T1000 (cell line): ENCODE measurements at regions not wholly inside any gene's neighbourhood (a gene's known extent, or its start where the extent isn't known, plus 50 kb on each side); places are given as distances from the start of the nearest gene placed in this dataset.
"Not testable (repeated sequence)": the region's sequence is repeated elsewhere in the genome, so short reads cannot be mapped to it uniquely, and the experiment has no call there.

Experiments used
- DNase-seq: peaks from one replicate; lab custom pipeline; 2025; ENCODE audit warnings: mixed read lengths; lab: John Stamatoyannopoulos, UW

DNA sequence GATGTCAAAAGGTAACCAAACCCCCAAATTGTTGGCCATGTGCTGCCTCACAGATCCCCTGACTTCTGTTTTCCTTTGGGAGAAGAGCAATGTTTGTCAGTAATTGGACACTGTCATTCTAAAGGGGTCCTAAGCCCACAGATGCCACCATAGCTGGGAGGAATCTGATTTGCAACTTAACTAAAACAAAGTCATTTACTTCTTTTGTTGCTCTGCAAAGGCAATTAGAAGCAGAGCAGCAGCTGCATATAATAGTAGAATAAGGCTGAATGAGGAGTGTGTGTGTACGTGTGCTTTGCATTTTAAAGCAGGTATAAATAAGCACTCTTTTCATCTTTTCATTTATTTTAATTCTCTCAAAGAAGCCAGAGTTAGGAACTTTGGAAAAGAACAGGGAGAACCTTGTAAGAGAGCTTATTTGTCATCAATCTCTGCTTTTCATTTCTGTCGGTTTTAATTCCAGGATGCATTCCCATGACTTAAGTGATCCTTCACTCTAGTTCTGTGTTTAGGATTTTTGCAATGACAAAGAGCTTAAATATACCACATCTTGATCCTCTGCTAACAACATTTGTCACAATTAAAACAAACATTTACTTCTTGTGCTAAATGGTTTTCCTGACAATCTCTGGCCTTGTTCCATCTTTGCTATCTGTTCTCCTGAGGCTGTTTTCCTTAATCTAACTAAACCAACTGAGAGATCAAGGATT is 530.2 kb upstream of the CBLB start:
- no peak for DNase-seq

DNA sequence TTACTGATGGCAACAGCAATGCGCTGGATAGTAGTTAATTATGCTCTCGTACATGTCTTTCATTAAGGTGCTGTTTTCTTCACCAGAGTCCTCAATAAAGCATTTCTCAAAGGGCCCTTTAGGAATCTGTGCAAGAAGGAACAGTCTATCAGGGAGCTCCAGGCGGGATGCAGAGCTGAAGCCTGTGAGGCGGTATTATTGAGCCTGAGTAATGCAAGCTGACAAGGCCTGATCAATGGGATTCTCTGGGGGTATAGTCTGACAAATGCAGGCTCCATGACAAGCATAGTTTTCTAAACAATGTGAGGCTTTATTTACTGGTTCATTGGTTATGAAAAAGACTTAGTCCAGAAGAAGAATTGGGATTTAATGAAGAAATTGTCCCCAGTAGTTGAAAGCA is 530.9 kb upstream of the CBLB start:
- DNase-seq = no peak

DNA sequence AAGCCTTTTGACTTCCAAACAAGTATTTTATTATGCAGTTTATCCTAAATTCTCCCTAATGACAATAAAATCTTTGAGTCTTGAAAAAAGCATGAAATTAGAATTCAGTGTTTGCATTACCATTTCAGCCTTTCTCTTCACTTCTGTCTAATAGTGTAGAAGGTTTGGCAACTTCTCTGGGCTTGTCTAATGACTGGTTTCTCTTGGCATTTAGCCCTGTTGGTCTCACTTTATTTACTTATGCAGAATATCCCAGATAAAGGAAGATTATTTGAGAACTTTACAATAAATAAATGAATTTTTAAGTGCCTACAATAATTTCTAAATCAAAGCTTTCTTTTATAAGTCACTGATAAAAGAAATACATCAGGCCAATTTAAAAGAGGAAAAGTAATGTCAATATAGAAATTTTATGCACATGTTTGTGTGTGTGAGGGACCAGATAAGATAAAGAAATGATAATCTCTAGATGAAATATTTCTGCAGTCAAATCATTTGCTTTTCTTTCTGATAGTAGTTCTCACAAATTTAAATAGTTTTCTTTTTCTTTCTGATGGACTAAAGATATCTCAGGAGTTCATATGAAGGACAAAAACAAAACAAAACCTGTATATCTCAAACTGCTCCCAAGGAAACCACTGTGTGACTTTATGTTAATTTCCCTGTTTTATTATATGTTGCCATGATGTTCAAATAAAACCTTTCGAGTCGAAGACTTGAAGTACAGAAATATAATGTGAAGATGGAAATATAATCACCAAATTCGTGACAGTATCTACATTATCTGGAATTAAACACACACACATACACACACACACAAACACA is 533.1 kb upstream of the CBLB start:
- DNase-seq = no peak

DNA sequence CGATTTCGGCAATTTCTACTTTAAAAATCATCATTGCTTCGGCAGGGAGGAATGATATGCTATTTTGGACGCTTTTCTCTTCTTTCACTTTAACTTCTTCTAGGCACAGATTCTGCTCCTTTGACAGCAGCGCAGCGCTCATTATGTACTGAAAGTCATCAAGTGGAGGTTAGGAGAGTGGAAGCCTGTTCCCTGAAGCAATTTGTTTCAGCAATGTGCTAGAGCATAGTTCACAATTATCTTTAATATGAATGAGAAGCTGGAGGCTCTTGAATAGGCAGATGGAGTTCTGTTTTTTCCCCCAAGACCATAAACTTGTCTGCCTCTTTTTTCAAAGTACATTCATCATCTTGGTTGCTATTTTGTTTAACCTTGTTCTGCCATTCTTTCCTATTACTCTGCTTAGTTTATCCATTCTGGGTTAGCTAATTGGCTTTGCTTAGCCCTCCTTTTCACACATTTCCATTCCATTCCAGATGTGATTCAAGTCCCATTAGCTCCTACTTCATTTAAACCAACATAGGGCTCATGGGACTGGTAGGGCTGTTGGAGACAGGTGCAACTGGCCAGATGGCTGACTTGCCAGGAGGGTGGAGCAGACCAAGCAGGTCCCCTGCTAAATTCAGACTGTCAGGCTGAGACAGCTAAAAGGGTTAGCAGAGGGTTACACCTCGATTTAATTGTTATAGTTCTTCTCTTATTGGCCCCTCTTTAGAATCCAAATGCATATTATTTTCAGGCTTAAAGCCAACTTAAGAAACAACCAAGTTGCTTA is 534.7 kb upstream of the CBLB start:
- no peak for DNase-seq

DNA sequence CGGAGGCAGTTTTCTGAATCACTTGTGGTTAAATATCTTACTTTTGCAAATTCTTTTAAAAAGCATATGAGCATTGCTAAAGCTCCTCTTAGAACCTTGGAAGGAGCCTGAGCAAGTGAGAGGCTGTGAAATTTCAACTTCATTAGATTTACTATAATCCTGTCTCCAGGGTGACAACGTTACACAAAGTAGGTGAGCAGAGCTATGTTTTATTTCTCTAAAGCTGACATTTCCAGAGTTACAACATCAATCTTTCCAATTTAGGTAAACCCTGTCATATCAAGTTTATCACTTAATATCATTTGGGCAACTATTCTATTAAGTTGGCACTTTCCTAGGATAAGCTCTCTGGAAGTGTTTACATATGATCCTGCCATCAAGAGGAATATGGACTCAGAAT is 544.9 kb upstream of the CBLB start:
- no peak for DNase-seq

DNA sequence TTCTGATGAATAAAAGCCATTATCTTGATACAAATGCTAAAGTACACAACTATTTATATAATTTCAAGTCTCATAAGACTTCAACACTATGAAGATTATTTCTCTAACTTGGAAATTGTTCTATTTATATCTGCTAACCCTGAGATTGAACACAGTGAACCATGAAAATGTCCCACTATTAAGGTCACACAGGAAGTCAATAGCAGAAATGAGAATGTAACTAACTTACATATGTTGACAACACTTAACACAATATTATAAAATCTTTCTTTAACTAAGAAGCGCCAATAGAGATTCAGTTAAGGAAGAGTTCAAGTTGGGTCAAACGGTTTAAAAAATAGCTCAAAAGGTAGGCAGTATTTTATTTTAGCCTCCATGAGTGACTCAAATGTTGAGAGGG is 551.8 kb upstream of the CBLB start:
- DNase-seq = no peak

DNA sequence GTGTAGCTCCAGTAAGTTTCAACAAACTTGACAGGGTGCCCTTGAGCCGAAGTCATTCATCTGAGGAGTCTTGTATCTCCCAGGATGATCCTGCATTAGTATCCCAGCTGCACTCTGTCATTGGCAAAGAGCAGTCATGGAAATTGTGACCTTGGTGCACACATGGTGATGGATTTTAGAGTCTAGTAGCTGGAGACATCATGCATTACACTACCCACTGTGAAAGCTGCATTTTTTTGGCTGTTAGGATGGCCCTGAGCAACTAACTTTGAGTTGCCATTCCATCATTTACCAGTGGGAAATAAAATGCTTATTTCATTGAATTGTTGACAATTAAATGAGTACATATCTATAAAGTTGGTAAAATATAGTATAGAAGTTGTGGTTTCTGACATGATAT is 552.6 kb upstream of the CBLB start:
- no peak for DNase-seq

DNA sequence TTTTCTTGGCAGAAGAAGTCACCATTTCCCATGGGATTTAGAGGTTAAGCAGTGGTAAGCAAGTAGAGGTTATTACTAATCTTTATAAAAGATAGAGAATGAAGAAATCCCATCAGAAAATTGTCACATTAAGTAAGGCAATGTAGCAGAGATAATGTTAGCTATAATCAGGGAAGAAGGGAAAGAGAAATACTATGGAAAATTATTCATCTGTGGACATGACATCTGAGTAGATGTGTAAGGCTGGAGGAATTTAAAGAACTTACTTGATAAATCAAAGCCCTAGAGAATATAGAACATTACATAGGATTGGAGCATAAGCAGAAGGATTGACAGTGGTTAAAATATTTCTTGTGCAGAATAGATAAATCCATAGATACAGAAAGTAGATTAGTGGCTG is 553.1 kb upstream of the CBLB start:
- DNase-seq = no peak

DNA sequence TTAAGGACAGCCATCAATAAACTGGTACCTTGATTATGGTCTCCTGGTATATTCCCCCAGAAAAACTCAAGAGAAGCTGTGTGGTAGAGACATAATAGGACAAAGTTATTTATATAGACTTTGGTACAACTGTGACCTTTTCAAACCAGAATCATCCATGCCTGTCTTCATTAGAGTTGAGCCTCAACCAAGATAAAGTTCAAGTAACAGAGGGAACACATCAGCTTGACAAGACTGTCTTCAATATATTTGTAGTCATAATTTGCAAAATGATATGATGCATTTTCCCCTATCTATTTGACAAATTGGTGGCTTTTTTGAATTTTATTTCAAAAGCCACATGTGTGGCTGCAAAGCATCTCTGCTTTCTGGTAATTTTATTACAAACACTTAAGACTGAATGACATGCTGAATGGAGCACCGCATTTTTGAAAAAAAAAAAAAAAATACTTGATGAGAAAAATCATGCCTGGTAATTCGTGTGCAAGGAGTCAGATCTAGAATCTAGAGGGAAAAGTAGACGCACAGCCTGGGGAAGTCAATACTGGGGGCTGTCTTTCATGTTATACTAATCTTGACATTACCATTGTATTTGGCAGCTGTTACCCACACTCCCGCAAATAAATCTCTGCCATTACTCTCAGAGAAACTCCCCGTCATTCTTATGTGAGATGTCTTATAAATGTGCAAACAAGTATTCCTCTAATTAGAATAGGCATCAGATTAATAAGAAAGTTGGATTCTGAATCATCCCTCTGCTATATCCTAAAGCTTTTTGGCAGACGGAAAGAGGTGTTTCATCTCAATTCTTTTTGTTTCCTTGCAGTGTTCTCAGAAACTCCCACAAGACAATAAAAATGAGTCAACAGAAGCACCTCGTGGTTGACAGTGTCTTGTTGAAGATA is 554.8 kb upstream of the CBLB start:
- DNase-seq = no peak

DNA sequence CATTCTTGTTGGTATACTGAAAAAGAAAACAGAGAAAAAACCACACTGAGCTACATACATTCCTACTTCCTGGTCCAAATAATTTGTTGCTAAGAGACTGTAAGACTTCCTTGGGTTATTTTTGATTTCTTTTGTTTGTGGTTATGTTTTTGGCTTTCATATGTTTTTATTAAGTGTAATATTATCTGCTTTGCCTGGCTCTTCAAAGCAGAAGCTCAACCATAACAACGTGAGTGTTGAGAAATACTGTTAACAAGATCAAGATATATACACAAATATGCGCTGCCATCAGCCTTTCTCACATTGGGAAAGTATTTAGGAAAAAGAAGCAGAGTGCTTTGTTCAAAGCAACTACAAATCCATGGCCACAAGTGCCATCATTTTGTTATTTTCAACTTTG is 556.2 kb upstream of the CBLB start:
- DNase-seq = no peak

DNA sequence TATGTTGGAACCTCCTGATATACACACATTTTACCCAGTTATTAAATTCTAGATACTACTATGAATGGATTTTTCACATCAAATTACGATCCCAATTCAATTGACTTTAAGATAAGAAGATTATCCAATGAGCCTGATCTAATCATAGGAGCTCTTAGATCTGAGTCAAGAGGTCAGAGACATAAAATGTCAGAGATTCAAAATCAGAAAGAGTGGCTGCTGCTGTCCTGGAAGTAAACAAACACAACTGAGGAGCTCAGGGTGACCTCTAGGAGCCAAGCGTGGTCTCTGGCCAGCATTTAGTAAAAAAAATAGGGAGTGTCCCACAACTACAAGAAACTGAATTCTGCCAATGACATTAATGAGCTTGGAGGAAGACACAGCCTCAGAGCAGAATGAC is 557.1 kb upstream of the CBLB start:
- no peak for DNase-seq

DNA sequence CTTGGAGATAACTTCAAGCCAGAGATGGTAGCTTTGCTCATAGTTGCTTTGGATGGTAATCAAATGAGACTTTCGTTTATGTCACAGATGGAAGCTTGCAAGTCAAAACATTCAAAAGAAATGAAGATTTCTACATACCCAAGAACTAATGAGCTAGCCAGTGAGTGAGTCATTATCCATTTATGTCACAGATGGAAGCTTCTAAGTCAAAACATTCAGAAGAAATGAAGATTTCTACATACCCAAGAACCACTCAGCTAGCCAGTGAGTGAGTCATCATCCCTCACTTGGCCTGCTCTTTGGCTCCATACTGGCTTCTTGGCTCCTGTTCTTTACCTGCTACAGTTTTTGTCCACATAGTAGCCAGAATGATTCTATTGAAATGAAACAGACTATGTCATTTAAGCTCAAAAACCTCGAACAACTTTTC is 559.8 kb upstream of the CBLB start:
- no peak for DNase-seq

DNA sequence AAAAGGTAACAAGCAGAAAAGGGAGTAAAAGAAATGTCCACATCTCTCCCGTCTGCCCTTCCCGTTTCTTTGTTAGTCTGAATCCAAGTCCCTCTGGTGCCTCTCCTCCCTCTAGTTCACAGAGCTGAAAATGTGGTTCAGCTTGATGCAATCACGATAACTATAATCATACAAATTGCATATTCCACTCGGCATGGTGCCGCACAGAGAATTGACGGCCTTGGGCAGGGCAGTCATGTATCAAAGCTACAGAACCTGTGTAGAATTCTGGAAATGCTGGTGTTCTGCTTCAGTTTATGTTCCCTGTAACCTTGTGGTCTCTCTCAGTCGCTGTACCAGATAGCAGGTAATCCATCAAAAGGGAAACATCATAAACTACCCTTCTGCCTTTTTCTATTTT is 562.9 kb upstream of the CBLB start:
- DNase-seq = no peak

DNA sequence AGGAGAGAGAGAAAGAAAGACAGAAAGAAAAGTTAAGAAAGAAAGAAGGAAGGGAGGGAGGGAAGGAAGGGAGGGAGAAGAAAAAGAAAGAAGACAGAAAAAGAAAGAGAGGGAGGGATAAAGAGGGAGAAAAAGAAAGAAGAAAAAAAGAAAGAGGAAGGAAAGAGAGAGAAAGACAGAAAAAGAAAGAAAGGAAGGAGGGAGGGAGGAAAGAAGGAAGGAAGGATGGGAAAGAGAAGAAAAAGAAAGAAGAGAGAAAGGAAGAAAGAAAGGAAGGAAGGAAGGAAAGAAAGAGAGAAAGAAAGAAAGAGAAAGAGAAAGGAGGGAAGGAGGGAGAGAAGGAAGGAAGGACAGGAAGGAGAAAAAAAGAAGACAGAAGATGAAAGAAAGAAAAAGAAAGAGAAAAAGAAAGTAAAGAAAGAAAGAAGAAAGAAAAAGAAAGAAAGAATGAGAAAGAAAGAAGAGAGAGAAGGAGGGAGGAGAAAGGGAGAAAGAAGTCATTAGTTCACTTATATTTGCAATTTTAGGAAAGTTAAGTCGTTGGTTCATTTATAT is 567.2 kb upstream of the CBLB start:
- DNase-seq = no peak

DNA sequence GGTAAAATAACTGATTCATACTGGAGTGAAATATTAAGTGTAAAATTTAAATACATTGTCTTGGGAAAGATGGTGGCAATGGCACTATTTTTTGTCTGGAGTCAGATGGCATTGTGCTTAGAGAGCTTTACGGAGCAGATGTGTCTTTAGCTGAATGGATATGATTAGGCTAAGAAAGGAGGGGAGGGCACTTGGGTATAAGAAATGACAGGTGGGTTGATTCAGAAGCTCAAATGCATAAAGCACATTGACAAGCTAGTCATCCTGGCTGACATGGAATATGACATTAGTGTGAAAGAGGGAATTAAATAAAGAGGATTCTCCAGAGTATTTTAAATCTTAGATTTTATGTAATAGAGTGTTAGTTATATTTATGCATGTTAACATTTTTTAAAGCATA is 570.1 kb upstream of the CBLB start:
- DNase-seq = no peak

DNA sequence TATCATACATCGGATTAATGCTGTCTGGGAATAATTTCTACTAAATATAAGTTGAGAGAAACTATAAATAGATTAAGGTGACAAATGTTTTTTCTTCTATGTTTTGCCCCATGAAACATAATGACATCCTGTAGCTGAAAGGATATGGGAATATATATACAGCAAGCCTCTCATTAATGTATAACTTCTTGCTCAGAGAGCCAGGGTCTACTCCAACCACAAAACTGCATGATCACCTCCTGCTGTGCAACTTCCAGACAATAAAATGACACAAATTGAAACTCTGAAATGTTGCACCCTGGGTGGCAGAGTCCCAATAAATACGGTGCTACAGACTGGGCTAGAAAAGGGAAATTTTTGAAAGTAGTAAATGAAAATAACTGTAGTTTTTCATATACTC is 571.9 kb upstream of the CBLB start:
- DNase-seq = no peak

DNA sequence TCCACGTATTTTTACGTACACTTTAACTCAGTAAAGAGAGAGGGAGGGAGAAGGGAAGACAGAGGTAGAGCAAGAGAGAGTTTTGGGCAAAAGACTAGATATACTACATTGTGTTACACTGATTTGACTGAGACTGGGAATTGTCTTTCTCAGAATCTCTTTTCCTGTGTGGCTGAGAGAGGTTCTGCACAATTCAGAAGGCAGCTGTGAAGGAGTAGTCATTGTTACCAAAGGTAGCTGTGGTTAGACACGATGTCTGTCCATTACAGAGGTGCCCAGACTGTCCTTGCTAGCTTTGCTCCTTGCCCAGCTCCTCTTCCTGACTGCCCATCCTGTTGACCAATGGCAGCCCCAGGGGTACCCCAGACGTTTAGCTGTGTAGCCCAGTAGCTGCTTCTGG is 577.5 kb upstream of the CBLB start:
- DNase-seq = no peak

DNA sequence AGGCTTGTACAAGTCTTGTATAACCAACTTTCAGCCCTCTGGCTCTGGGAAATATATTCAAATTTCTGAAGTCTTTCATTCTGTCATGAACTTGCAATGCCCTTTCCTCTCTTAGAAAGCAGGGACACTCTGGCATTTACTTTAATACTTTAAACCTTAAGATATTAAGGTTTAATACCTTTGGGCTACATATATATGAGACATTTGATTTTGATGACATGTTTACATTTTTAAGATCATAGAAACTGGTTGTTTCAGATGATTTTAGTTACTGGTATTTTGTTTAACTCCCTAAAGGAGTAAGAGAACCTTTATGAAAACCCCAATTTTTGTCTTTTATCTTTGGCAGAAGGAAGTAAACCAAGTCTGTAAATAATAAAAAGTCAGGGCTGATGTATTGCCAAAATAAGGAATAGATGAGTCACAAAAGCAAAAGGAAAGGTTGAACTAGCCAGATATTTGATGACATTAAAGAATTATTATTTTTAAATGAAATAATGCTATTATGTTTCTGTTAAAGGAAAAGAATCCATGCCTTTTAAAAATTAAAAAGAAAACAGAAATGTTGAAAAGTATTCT is 579.0 kb upstream of the CBLB start:
- no peak for DNase-seq

DNA sequence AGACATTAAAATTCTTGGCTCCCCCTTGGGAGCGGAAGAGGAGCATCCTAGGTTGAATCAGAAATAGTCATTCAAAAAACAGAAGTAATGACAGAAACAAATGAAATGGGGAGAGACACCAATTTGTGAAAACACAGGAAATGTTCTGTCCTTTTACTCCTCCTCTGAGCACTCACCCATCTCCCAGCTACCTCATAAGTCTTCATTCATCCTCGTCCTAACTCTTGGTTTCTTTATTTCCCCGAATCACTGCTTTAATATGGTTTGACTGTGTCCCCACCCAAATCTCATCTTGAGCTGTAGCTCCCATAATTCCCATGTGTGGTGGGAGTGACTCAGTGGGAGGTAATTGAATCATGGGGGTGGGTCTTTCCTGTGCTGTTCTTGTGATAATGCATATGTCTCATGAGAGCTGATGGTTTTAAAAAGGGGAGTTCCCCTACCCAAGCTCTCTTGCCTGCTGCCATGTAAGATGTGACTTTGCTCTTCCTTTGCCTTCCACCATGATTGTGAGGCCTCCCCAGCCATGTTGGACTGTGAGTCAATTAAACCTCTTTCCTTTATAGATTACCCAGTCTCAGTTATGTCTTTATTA is 579.7 kb upstream of the CBLB start:
- DNase-seq = not testable (repeated sequence)

DNA sequence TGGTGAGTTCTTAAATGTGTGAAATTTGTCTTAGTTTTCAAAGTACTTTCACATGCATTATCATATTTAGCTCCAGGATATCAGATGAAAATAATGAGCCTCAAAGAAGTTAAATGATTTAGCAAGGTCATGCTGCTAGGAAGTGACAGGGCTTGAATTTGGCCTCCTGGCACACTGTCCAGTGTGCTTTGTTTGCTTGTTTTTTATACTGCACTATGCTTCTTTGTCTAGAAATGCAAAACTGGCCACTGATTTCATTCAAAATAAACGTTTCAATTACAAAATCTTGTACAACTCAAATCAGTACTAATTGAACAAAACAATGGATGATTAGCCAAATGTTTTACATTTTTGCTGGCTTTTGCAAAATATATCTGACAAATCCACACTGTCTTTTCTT is 583.3 kb upstream of the CBLB start:
- no peak for DNase-seq

DNA sequence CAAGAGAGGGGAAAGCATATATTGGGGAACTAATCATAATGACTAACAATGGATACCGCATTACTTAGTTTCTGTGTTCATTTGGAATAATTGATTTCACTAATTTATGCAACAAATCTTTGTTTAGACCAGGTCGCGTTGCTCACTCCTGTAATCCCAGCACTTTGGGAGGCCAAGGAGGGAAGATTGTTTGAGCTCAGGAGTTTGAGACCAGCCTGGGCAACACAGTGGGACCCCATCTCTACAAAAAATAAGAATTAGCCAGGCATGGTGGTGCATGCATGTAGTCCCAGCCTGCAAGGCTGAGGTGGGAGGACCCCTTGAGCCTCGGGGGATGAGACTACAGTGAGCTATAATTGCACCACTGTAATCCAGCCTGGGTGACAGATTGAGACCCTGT is 585.7 kb upstream of the CBLB start:
- DNase-seq = no peak
